ENCODE measurements at regions not wholly inside any gene's neighbourhood (a gene's known extent, or its start where the extent isn't known, plus 50 kb on each side); places are given as distances from the start of the nearest gene placed in this dataset.

- peak; percentile 18 to 21 for DNase-seq
Observed at GRCh38 chr4:183563874-183564273, 59.0 kb downstream of the ING2 start.

GRCh38 chr4:183571350-183571941 lies 66.6 kb downstream of the ING2 start:
- no peak for DNase-seq

GRCh38 chr4:183576701-183577404 lies 72.0 kb downstream of the ING2 start:
- no peak for DNase-seq

- no peak for DNase-seq
Observed at GRCh38 chr4:183580370-183580769, 75.5 kb downstream of the ING2 start.

- DNase-seq: no peak
Observed at GRCh38 chr4:183580849-183581248, 76.0 kb downstream of the ING2 start.

GRCh38 chr4:183586824-183587223 lies 72.2 kb downstream of the RWDD4 start:
- no peak for DNase-seq

GRCh38 chr4:183588169-183588675 lies 70.8 kb downstream of the RWDD4 start:
- no peak for DNase-seq

- no peak for DNase-seq
Observed at GRCh38 chr4:183588691-183589090, 70.3 kb downstream of the RWDD4 start.

- DNase-seq: no peak
Observed at GRCh38 chr4:183589461-183590099, 69.4 kb downstream of the RWDD4 start.

Measured in activated CD4-positive, alpha-beta T cell treated with anti-CD3 and anti-CD28 coated beads, Interleukin-2, amount 50 U/mL, for 48 hours (primary cell).